Stimulated activated naive CD8-positive, alpha-beta T cell treated with anti-CD3 and anti-CD28 coated beads, Interleukin-15, amount 100 ng/mL, for 72 hours (primary cell): ENCODE measurements at regions not wholly inside any gene's neighbourhood (a gene's known extent, or its start where the extent isn't known, plus 50 kb on each side); places are given as distances from the start of the nearest gene placed in this dataset.
"Not testable (repeated sequence)": the region's sequence is repeated elsewhere in the genome, so short reads cannot be mapped to it uniquely, and the experiment has no call there.

Experiments used
- ATAC-seq: fragments of 150-1000 bp; cut with Tn5 transposase; 2 replicates; pipeline ENCODE4 v1.10.0; 2021; ENCODE audit warnings: mild to moderate bottlenecking, moderate library complexity
- DNase-seq, 2 donors: peaks; one replicate each; pipeline ENCODE4 v3.0.0; 2021 to 2022
- H3K27ac Mint-ChIP-seq, 2 donors: one replicate each; pipeline ENCODE4 v1.8.0; 2022; ENCODE audit warnings: mild to moderate bottlenecking in 2 of 2, mixed read lengths in 2 of 2, moderate library complexity in 2 of 2
- H3K27me3 Mint-ChIP-seq: one replicate; pipeline ENCODE4 v1.8.0; 2022; ENCODE audit warnings: mixed read lengths
- H3K4me1 Mint-ChIP-seq: one replicate; pipeline ENCODE4 v1.8.0; 2022; ENCODE audit warnings: mild to moderate bottlenecking, mixed read lengths
- H3K4me3 Mint-ChIP-seq, 2 donors: one replicate each; pipeline ENCODE4 v1.8.0; 2022; ENCODE audit warnings: mild to moderate bottlenecking in 2 of 2, mixed read lengths in 2 of 2, moderate library complexity in 1 of 2
- H3K9me3 Mint-ChIP-seq, 2 donors: one replicate each; pipeline ENCODE4 v1.8.0; 2022; ENCODE audit warnings: mixed read lengths in 2 of 2

DNA sequence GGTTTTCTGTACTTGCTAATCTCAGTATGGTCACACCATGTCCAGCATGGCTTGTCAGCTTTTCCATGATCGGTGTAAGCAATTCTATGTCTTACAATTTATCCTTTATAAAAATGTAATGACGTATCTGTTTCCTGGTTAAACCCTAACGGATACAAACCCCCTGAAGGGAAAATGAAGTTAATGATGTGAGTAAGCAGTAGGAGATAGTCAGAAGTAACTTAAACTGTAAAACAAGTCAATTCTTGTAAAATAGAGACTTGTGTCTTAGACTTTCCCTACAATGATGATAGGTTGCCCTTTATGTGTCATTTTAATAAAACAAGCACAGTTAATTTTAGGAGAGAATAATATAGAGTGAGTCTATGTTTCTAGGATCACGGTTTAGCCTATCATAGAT is 1365.9 kb upstream of the SLC39A10 start:
- Mint-ChIP-seq H3K9me3 (no peaks in the 10 kb centered on the region), H3K4me1 (no peaks in the 10 kb centered on the region), H3K27ac (no peak overlapping the region), H3K4me3 (no peak overlapping the region), H3K27me3 (no peaks in the 10 kb centered on the region)
- DNase-seq (no peak), ATAC-seq (no peak)

DNA sequence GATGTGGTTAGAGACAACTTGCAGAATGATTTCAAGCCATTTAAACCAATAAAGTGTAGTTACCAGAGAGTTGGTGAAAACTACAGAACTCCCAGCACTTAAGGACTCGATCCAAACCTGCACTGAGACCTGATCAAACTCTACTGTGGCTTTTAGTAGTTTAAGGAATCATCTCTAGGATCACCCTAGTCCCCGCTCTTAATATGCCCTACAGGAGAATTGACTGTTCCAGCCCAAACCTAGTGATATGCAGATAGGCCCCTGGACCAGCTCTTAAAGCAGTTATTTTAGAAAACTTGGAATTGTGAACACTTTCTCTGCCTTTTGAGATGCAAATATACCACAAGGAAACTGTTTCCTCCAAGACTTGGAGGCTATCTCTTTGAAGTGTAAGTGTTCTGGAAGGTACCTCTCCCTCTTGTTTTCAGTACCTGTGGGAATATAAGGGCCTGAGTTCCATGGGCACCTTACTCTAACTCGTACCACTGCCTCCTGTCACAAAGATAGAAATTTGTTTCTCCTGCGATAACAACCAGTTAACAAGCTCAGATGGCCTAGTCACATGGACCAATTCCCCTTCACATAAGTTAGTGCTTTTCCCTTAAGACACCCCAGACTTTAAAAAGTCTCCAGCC is 1367.2 kb upstream of the SLC39A10 start:
- Mint-ChIP-seq H3K27me3 (no peaks in the 10 kb centered on the region), H3K27ac (no peak overlapping the region), H3K4me3 (no peak overlapping the region), H3K9me3 (no peaks in the 10 kb centered on the region), H3K4me1 (no peaks in the 10 kb centered on the region)
- ATAC-seq, result no peak
- DNase-seq, result no peak

DNA sequence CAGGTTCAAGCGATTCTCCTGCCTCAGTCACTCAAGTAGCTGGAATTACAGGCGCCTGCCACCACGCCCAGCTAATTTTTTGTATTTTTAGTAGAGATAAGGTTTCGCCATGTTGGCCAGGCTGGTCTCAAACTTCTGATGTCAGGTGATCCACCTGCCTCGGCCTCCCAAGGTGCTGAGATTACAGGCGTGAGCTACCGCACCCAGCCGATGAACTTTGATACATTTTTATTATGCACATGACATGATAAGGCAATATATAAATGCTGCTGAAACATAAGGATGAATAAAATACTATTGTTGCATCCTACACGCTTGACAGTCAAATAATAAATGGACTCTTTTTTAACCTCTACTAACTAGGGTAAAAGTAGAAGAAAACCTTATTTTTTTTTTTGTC is 1380.4 kb upstream of the SLC39A10 start:
- ATAC-seq, DNase-seq, H3K4me3 Mint-ChIP-seq, H3K9me3 Mint-ChIP-seq, H3K4me1 Mint-ChIP-seq, H3K27ac Mint-ChIP-seq, H3K27me3 Mint-ChIP-seq: not testable (repeated sequence)

DNA sequence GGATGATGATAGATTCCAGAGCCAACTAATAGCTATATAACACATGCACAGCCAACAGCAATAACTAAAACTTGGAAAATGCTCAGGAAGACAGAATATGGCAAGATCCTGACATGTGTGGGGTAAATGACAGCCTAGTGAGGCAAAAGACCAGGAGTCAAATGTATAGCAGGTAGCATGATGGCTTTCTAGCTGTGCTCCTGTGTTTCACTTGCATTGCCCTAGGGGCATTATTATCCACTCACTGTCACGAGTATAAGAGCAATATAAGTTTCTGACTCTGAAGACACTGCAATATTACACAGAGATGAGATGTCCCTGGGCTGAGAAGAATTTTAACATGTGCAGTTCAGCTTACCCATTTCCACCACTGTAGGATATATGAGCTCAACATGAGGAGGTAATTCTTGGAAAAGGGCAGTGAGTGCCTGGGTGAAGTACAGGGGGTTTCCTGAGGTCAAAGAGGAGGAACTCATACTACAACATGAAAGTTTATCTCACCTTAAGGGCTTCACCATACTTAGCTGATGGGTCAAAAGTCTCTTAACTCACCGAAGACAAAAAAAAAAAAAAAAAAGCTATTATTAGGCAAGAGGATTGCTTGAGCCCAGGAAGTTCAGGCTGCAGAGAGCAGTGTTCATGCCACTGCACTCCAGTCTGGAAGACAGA is 1385.6 kb upstream of the SLC39A10 start:
- H3K4me1 Mint-ChIP-seq, result no peaks in the 10 kb centered on the region
- H3K27me3 Mint-ChIP-seq, result no peaks in the 10 kb centered on the region
- H3K9me3 Mint-ChIP-seq, result no peaks in the 10 kb centered on the region
- ATAC-seq (no peak), DNase-seq (no peak)
- no peak overlapping the region for H3K27ac Mint-ChIP-seq
- no peak overlapping the region for H3K4me3 Mint-ChIP-seq

DNA sequence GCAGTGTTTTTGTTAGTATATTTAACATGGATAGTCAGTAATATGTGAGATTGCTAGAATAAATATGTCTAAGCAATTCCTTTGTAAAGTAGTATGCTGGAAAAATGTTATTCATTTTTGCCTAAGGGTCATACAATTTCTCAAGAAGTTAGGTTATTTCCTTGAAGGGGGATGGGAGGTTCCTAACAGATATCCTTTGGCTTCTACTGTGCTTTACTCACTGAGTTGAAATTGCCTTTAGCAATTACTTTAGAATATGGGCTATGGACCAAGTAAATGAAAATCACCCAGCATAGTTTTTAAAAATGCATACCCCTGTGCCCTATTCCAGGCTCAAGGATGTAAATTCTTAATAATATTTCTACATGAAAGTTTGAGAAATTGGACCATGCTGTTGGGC is 1386.4 kb upstream of the SLC39A10 start:
- H3K4me1 Mint-ChIP-seq, result no peaks in the 10 kb centered on the region
- no peaks in the 10 kb centered on the region for H3K27me3 Mint-ChIP-seq
- no peak for DNase-seq
- no peak for ATAC-seq
- no peak overlapping the region for H3K27ac Mint-ChIP-seq
- no peak overlapping the region for H3K4me3 Mint-ChIP-seq
- H3K9me3 Mint-ChIP-seq, result no peaks in the 10 kb centered on the region

- no peak for ATAC-seq
- no peak for DNase-seq
- H3K4me1 Mint-ChIP-seq, result no peaks in the 10 kb centered on the region
- H3K9me3 Mint-ChIP-seq, result no peaks in the 10 kb centered on the region
- no peaks in the 10 kb centered on the region for H3K27me3 Mint-ChIP-seq
- no peak overlapping the region for H3K4me3 Mint-ChIP-seq
- no peak overlapping the region for H3K27ac Mint-ChIP-seq
Observed at GRCh38 chr2:194264586-194264985, 1392.4 kb upstream of the SLC39A10 start.

DNA sequence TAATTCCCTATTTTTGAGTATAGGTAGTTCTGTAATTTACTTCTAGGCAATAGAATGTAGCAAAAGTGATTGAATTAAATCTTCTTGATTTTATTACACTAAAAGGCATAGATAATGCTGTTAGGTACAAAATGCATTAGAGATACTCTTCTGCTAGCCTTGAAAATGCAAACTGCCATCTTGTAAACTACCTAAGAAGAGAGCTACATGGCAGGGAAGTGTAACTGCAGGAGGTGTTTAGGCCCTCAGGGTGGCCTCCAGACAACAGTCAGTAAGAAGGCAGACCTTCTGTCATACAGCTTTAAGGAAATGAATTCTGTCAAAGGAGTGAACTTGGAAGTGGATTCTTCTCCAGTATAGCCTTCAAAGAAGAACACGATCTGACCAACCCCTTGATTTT is 1396.8 kb upstream of the SLC39A10 start:
- Mint-ChIP-seq H3K4me3 (no peak overlapping the region), H3K27ac (no peak overlapping the region), H3K27me3 (no peaks in the 10 kb centered on the region), H3K4me1 (no peaks in the 10 kb centered on the region), H3K9me3 (no peaks in the 10 kb centered on the region)
- ATAC-seq (no peak), DNase-seq (no peak)

DNA sequence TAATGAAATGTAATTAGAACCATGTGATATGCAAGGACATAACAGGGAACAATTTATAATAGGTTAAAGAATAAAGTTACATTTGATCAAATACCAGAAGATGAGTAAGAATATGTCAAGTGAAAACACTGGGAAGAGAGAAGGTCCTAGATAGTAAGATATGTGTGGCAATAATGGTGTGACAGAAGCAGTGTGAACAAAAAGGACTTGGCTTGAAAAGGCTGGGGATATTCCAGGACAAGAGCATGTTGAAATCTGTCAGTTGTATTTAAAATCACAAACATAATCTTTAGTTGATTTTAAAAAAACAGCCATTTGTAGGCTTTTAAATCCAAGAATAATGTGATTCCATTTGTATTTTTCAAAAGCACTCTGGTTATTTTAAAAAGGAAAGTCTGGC is 1399.9 kb upstream of the SLC39A10 start:
- Mint-ChIP-seq H3K27me3 (no peaks in the 10 kb centered on the region), H3K27ac (no peak overlapping the region), H3K4me3 (no peak overlapping the region), H3K4me1 (no peaks in the 10 kb centered on the region), H3K9me3 (no peaks in the 10 kb centered on the region)
- DNase-seq, result no peak
- no peak for ATAC-seq

- ATAC-seq (peak; percentile 18), DNase-seq (no peak)
- no peak overlapping the region for H3K4me3 Mint-ChIP-seq
- H3K27ac Mint-ChIP-seq, result no peak overlapping the region
- no peaks in the 10 kb centered on the region for H3K27me3 Mint-ChIP-seq
- H3K9me3 Mint-ChIP-seq, result no peaks in the 10 kb centered on the region
- no peaks in the 10 kb centered on the region for H3K4me1 Mint-ChIP-seq
Observed at GRCh38 chr2:194253528-194254259, 1403.3 kb upstream of the SLC39A10 start.

DNA sequence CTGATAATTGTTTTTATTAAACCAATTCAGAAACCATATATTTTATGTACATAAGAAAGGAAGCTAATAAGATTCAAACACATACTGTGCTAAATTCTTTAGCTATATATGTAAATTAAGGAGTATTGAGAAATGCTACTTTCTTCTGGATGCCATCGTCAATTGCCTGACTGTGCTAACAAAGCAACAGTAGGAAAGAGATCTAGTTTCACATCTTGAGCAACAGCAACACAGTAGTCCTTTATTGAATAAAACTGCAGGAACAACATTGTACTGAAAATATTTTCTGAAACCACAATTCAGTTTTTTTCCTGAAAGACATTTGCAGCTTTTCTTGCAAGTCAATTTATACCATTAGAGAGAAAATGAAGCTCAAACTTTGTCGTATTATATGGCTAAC is 1404.9 kb upstream of the SLC39A10 start:
- no peak overlapping the region for H3K4me3 Mint-ChIP-seq
- DNase-seq, result no peak
- H3K27ac Mint-ChIP-seq, result no peak overlapping the region
- no peaks in the 10 kb centered on the region for H3K9me3 Mint-ChIP-seq
- no peaks in the 10 kb centered on the region for H3K4me1 Mint-ChIP-seq
- H3K27me3 Mint-ChIP-seq, result no peaks in the 10 kb centered on the region
- no peak for ATAC-seq

- Mint-ChIP-seq H3K9me3 (no peaks in the 10 kb centered on the region), H3K27ac (no peak overlapping the region), H3K4me3 (no peak overlapping the region), H3K4me1 (no peaks in the 10 kb centered on the region), H3K27me3 (no peaks in the 10 kb centered on the region)
- DNase-seq, result no peak
- ATAC-seq, result no peak
Observed at GRCh38 chr2:194232600-194232999, 1424.4 kb upstream of the SLC39A10 start.

DNA sequence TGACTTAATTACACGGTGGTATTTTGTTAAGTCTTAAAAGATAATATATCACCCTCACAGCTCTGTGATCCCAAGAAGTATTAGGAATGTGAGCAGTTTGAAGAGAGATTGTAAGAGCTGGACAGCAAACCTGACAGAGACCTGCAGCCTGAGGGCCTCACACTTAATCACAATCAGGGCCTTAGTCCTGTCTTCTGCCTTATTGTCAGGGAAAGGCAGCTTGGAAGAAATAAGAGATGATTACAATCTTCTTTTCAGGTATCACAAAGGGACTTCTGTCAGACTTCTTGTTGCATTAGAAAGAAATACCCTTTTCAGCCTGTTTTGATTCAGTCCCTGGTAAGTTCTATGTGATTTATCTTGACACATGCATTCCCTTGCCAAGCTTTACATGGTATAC is 1433.8 kb upstream of the SLC39A10 start:
- ATAC-seq, result no peak

DNA sequence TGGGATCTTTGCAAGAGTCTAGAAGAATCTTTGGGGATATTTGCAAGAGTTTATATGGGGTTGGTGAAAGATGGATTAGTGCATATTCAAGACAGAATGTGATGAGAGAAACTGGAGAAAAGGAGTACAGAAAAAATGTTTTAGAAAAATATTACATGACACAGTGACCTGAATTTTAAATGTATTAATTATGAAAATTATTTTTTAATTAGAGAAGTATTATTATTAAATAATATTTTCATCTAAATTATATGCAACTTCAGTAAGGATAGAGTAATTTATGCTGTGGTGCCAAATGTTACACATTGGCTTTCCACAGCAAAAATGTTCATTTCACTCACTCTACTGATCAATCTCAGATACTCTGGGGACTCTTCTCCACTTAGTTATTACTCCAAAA is 1442.8 kb upstream of the SLC39A10 start:
- DNase-seq, result no peak
- no peak for ATAC-seq
- Mint-ChIP-seq H3K4me3 (no peak overlapping the region), H3K9me3 (no peaks in the 10 kb centered on the region), H3K4me1 (no peaks in the 10 kb centered on the region), H3K27ac (no peak overlapping the region), H3K27me3 (no peaks in the 10 kb centered on the region)

More for the DNA sequence above, 1433.8 kb upstream of the SLC39A10 start:
- no peak for DNase-seq
- no peak overlapping the region for H3K27ac Mint-ChIP-seq
- no peaks in the 10 kb centered on the region for H3K9me3 Mint-ChIP-seq
- H3K4me3 Mint-ChIP-seq, result no peak overlapping the region
- no peaks in the 10 kb centered on the region for H3K27me3 Mint-ChIP-seq
- no peaks in the 10 kb centered on the region for H3K4me1 Mint-ChIP-seq

GRCh38 chr2:194205568-194206227 is 1451.3 kb upstream of the SLC39A10 start:
- ATAC-seq, result no peak
- H3K27me3 Mint-ChIP-seq, result no peaks in the 10 kb centered on the region
- no peak overlapping the region for H3K27ac Mint-ChIP-seq
- H3K4me3 Mint-ChIP-seq, result no peak overlapping the region
- no peak for DNase-seq
- no peaks in the 10 kb centered on the region for H3K4me1 Mint-ChIP-seq
- H3K9me3 Mint-ChIP-seq, result peaks cover 4 to 16% of the 10 kb centered on the region in 2 donors

GRCh38 chr2:194203898-194204297 is 1453.1 kb upstream of the SLC39A10 start:
- Mint-ChIP-seq H3K9me3 (peaks cover 4 to 16% of the 10 kb centered on the region in 2 donors), H3K27ac (no peak overlapping the region), H3K4me1 (no peaks in the 10 kb centered on the region), H3K27me3 (no peaks in the 10 kb centered on the region), H3K4me3 (no peak overlapping the region)
- DNase-seq, result no peak
- no peak for ATAC-seq

DNA sequence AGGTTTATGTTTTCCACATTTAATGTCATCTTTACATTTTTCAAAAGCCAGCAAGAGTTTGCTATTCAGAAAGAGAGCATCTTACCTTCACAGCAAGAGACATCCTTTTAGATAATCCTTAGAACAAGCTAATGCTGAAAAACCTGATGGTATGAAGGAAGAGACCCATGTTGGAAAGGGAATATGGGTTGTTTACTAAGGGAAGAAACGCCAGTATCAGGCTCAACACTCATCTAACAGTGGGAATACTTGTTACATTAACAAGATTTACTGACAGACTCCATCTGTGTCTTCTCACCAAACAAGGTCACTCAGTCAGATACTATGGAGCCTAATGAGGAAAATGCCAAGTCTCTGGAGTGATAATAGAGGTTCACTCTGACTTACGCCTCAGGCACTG is 1474.1 kb upstream of the SLC39A10 start:
- Mint-ChIP-seq H3K4me3 (no peak overlapping the region), H3K4me1 (no peaks in the 10 kb centered on the region), H3K27ac (no peak overlapping the region), H3K27me3 (no peaks in the 10 kb centered on the region), H3K9me3 (peaks cover 0 to 8% of the 10 kb centered on the region in 2 donors)
- ATAC-seq, result no peak
- no peak for DNase-seq
